MCF 10A (cell line): ENCODE measurements at regions not wholly inside any gene's neighbourhood (a gene's known extent, or its start where the extent isn't known, plus 50 kb on each side); places are given as distances from the start of the nearest gene placed in this dataset.

Experiments
- BruUV-seq: library from RNA; stranded (reverse); fragments of 400-500 nt; replicated peaks from 2 replicates; lab custom pipeline; 2021; lab: Mats Ljungman, UMichigan
- CTCF ChIA-PET: fragments of 300-600 bp; sonication (Branson Sonifier 250); formaldehyde crosslinking; extraction: SDS; loops from one replicate; lab custom pipeline; 2021; ENCODE audit warnings: antibody characterized with exemption, inconsistent platforms; lab: Yijun Ruan, JAX
- POLR2A ChIA-PET: fragments of 300-600, 350-650 bp; sonication (Branson Sonifier 250); formaldehyde crosslinking; extraction: SDS; loops from one replicate; lab custom pipeline; 2020; ENCODE audit warnings: antibody characterized with exemption, inconsistent platforms; lab: Yijun Ruan, JAX
- DNase-seq: peaks from one replicate; pipeline ENCODE4 v3.0.0-alpha.2; 2018; ENCODE audit not compliant: unreplicated experiment
- H3K27ac Mint-ChIP-seq: one replicate; pipeline ENCODE4 v1.8.0; 2022; ENCODE audit warnings: mild to moderate bottlenecking, low read depth, mixed read lengths; ENCODE audit not compliant: unreplicated experiment
- H3K27me3 Mint-ChIP-seq: one replicate; pipeline ENCODE4 v1.8.0; 2022; ENCODE audit warnings: mixed read lengths; ENCODE audit not compliant: insufficient read depth, unreplicated experiment
- H3K36me3 Mint-ChIP-seq: one replicate; pipeline ENCODE4 v1.8.0; 2022; ENCODE audit warnings: mild to moderate bottlenecking, moderate library complexity, mixed read lengths; ENCODE audit not compliant: insufficient read depth, unreplicated experiment
- H3K4me1 Mint-ChIP-seq: one replicate; pipeline ENCODE4 v1.8.0; 2022; ENCODE audit warnings: mixed read lengths; ENCODE audit not compliant: insufficient read depth, unreplicated experiment
- H3K4me3 Mint-ChIP-seq: one replicate; pipeline ENCODE4 v1.8.0; 2022; ENCODE audit warnings: mild to moderate bottlenecking, moderate library complexity, mixed read lengths; ENCODE audit not compliant: unreplicated experiment
- H3K9me3 Mint-ChIP-seq: one replicate; pipeline ENCODE4 v1.8.0; 2022; ENCODE audit warnings: mixed read lengths; ENCODE audit not compliant: unreplicated experiment
- intact Hi-C: fragments of 100-400 bp; cut with micrococcal nuclease; formaldehyde crosslinking; loops from 2 replicates; pipeline ENCODE4 v1.14.1; 2022
- TF ChIP-seq, protein P1 (sequence below): fragments of 200-600 bp; IDR thresholded peaks from one replicate; pipeline ENCODE4 v1.8.0; 2022; ENCODE audit warnings: antibody characterized with exemption, mild to moderate bottlenecking; ENCODE audit not compliant: unreplicated experiment

DNA sequence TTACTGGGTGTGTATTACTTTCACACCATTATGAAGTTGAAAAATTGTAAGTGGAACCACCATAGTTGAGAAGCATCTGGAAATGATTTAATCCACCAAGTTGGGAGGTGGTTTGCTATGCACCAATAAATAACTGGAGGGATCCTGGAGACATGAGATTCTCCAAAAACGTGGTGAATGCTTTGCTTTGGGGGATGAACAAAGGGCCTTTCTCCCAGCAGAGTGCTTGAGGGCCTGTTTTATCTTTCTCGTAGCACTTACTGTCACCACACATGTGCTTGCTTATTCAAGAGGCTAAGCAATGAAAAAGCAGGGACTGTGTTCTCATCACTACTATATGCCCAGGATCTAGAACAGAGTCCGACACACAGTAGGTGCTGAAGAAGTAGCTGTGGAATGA is 371.1 kb downstream of the DHX35 start:
- intact Hi-C loops: no loop called here
- no TSS peak for BruUV-seq
- no peak overlapping the region for H3K4me3 Mint-ChIP-seq
- ChIA-PET POLR2A (no interaction called here), CTCF (interaction anchor here (0.5 to 0.7 kb wide), 2 partner anchors 54 to 253 kb away, joined by 3 read pairs; no protein-coding TSS in a partner anchor)
- no peaks in the 10 kb centered on the region for H3K4me1 Mint-ChIP-seq
- H3K36me3 Mint-ChIP-seq: peaks cover 4% of the 10 kb centered on the region
- TF ChIP-seq, protein P1, sequence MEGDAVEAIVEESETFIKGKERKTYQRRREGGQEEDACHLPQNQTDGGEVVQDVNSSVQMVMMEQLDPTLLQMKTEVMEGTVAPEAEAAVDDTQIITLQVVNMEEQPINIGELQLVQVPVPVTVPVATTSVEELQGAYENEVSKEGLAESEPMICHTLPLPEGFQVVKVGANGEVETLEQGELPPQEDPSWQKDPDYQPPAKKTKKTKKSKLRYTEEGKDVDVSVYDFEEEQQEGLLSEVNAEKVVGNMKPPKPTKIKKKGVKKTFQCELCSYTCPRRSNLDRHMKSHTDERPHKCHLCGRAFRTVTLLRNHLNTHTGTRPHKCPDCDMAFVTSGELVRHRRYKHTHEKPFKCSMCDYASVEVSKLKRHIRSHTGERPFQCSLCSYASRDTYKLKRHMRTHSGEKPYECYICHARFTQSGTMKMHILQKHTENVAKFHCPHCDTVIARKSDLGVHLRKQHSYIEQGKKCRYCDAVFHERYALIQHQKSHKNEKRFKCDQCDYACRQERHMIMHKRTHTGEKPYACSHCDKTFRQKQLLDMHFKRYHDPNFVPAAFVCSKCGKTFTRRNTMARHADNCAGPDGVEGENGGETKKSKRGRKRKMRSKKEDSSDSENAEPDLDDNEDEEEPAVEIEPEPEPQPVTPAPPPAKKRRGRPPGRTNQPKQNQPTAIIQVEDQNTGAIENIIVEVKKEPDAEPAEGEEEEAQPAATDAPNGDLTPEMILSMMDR: no peak
- H3K27ac Mint-ChIP-seq: no peak overlapping the region
- H3K9me3 Mint-ChIP-seq: peaks cover 6% of the 10 kb centered on the region
- peaks cover 11% of the 10 kb centered on the region for H3K27me3 Mint-ChIP-seq
- no peak for DNase-seq

DNA sequence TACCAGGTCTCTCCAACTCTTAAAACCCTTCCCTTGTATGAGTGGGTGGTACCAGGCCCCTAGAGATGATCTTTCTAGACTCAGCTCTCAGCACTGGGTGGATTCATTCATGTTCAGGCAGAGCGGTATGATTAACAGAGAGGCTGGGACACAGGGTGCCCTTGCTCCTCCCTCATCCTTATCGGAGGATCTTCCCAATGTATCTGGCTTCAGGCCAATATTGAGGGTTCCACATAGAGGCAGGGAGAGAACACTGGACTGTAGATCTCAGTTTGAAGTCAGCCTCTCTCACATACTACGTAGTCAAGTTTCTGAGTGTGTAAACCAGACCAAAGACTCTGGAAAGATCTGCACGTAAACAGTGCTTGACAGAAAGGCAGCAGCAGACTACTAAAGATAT is 366.2 kb downstream of the DHX35 start:
- DNase-seq: no peak
- BruUV-seq: no TSS peak
- H3K27ac Mint-ChIP-seq: no peak overlapping the region
- no peaks in the 10 kb centered on the region for H3K9me3 Mint-ChIP-seq
- TF ChIP-seq, protein P1: no peak
- H3K27me3 Mint-ChIP-seq: no peaks in the 10 kb centered on the region
- POLR2A ChIA-PET: no interaction called here
- H3K36me3 Mint-ChIP-seq: no peaks in the 10 kb centered on the region
- CTCF ChIA-PET: interaction anchor here (0.6 to 1.5 kb wide), 2 partner anchors 60 to 467 kb away, joined by 3 to 4 read pairs; no protein-coding TSS in a partner anchor
- H3K4me3 Mint-ChIP-seq: no peak overlapping the region
- intact Hi-C loops: no loop called here
- no peaks in the 10 kb centered on the region for H3K4me1 Mint-ChIP-seq

DNA sequence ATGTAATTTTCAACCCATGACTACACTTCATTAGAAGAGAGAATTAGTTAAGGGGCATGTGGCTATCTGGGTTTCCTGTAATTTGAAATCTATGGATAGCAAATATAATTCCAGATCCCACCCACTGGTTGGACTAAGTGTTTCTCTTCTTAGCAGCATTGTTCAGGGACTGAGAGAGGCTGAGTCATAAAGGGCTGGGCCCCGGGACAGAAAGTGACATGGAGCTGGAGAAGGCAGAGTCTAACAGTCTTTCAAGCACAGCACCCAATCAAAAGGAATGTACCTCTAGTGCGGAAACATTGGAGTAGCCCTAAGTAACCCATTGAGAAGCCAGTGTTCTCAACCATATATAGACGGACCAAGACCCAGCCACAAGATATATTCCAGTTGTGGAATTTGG is 363.9 kb downstream of the DHX35 start:
- POLR2A ChIA-PET: no interaction called here
- DNase-seq: no peak
- Mint-ChIP-seq H3K9me3 (no peaks in the 10 kb centered on the region), H3K27ac (no peak overlapping the region), H3K4me1 (no peaks in the 10 kb centered on the region), H3K27me3 (no peaks in the 10 kb centered on the region), H3K4me3 (no peak overlapping the region), H3K36me3 (no peaks in the 10 kb centered on the region)
- intact Hi-C loops: no loop called here
- CTCF ChIA-PET: interaction anchor here (0.6 to 0.8 kb wide), 2 partner anchors 10 to 171 kb away, joined by 3 to 4 read pairs; no protein-coding TSS in a partner anchor
- TF ChIP-seq, protein P1: no peak
- BruUV-seq: no TSS peak

DNA sequence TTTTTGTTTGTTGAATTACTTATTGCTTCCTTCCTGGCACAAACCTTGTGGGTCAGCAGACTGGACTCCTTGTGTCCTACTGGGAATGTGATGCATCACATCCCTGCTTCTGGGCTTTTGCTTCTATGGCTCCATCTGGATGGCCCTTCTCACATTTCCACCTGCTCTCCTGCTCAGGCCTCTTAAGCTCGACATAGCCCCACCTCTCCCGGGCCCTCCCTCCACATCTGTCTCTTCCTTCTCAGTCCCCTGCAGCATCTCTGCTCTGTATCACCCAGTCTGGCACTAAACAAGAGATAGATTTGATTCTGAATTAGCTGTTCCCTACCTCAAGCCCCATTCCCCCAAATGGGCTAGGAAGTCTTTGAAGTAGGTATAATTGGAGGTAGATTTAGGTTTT is 356.8 kb downstream of the DHX35 start:
- H3K4me1 Mint-ChIP-seq: no peaks in the 10 kb centered on the region
- TF ChIP-seq, protein P1: no peak
- no peak overlapping the region for H3K27ac Mint-ChIP-seq
- no peak for DNase-seq
- no TSS peak for BruUV-seq
- H3K27me3 Mint-ChIP-seq: peaks cover 53% of the 10 kb centered on the region
- no peaks in the 10 kb centered on the region for H3K9me3 Mint-ChIP-seq
- intact Hi-C loops: no loop called here
- ChIA-PET POLR2A (no interaction called here), CTCF (interaction anchor here (0.6 to 0.7 kb wide), 2 partner anchors 9 to 1158 kb away, joined by 3 read pairs; no protein-coding TSS in a partner anchor)
- peaks cover 5% of the 10 kb centered on the region for H3K36me3 Mint-ChIP-seq
- no peak overlapping the region for H3K4me3 Mint-ChIP-seq
